HAP-1 (cell line): ENCODE measurements at regions not wholly inside any gene's neighbourhood (a gene's known extent, or its start where the extent isn't known, plus 50 kb on each side); places are given as distances from the start of the nearest gene placed in this dataset.

Experiments used
- DNase-seq, 2 experiments: peaks; one replicate each; pipeline ENCODE4 v3.0.0-alpha.2; 2016 to 2020; ENCODE audit warnings: low spot score in 2 of 2
- H3K27me3 ChIP-seq: fragments of 250-450 bp; sonication (Bioruptor Pico); 2 replicates; pipeline ENCODE4 v1.5.1; 2020; ENCODE audit warnings: low read depth, mild to moderate bottlenecking, moderate library complexity
- H3K36me3 ChIP-seq: fragments of 250-450 bp; sonication (Bioruptor Pico); replicated peaks from 2 replicates; pipeline ENCODE4 v1.5.1; 2020; ENCODE audit warnings: mild to moderate bottlenecking
- H3K4me1 ChIP-seq: fragments of 250-450 bp; sonication (Bioruptor Pico); 2 replicates; pipeline ENCODE4 v1.5.1; 2020; ENCODE audit warnings: mild to moderate bottlenecking
- H3K4me3 ChIP-seq: fragments of 250-450 bp; sonication (Bioruptor Pico); 2 replicates; pipeline ENCODE4 v1.5.1; 2020; ENCODE audit warnings: mild to moderate bottlenecking, moderate library complexity
- H3K9me3 ChIP-seq: fragments of 250-450 bp; sonication (Bioruptor Pico); 2 replicates; pipeline ENCODE4 v1.5.1; 2020; ENCODE audit warnings: mild to moderate bottlenecking, moderate library complexity
- in situ Hi-C: fragments of 300-500 bp; cut with MboI; formaldehyde crosslinking; loops from 3 replicates; pipeline ENCODE4 v1.14.3; 2020; ENCODE audit warnings: low sequenced_read_pairs, inconsistent platforms, mixed read lengths

DNA sequence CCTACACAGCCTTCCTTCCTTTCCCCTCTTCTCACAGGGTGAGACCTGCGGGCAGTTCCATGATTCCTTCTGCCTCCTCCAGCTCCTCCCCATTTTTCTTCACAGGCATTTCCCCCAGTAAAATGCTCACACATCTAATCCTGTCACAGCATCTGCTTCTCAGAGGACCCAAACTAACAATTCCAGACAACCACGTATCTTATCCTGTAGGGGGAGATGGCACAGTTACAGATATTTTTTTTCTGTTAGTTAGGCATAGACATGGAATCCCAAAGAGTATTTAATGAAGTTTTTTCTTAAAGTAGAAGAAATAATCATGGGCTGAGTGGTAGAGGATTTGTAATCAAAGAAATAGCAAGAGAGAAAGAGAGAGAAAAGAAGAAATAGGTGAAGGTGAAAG lies 373.1 kb upstream of the ADAMTS9 start:
- no peaks in the 10 kb centered on the region for H3K36me3 ChIP-seq
- DNase-seq = no peak
- in situ Hi-C loops = no loop called here

DNA sequence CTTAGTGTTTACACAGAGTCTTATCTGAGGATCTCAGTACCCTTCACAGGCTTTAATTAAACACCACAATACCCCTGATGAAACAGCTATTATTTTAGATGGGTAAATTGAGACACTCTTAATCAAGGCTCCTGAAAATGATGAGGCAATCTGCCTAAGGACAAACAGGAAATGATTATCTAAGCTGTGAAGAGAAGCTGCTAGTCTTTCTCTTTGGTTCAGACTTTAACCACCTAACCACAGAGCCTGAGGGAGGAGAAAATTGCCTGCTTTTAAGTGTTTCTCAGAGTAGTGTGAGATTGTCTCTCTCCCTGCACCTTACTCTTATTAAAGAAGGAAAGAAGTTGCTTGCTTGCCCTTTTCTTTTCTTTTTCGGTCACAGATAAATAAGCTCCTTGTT lies 364.3 kb upstream of the ADAMTS9 start:
- DNase-seq = no peak
- H3K9me3 ChIP-seq = no peaks in the 10 kb centered on the region
- in situ Hi-C loops = no loop called here

More for the DNA sequence above, 373.1 kb upstream of the ADAMTS9 start:
- Histone ChIP-seq H3K4me3 (no peak overlapping the region), H3K9me3 (no peaks in the 10 kb centered on the region), H3K4me1 (no peaks in the 10 kb centered on the region), H3K27me3 (0 out of 2 replicates have a peak, but pooled peaks cover 2% of the 10 kb centered on the region)

GRCh38 chr3:65048151-65048550 lies 360.4 kb upstream of the ADAMTS9 start:
- in situ Hi-C loops = no loop called here

More for the DNA sequence above, 364.3 kb upstream of the ADAMTS9 start:
- H3K36me3 ChIP-seq = no peaks in the 10 kb centered on the region
- H3K27me3 ChIP-seq = no peaks in the 10 kb centered on the region
- no peaks in the 10 kb centered on the region for H3K4me1 ChIP-seq
- no peak overlapping the region for H3K4me3 ChIP-seq

DNA sequence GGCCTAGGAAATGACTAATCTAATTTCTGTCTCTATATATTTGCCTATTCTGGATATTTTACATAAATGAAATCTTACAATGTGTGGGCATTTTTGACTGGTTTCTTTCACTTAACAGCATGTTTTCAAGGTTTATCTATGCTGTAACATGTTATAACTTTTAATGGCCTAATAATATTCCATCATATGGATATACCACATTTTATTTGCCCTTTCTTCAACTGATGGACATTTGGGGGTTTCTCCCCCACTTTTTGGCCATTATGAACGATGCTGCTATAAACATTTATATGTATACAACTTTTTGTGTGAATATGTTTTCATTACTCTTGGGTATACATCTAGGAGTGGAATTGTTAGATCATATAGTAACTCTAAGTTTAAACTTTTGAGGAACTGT lies 357.3 kb upstream of the ADAMTS9 start:
- no peaks in the 10 kb centered on the region; the same call in 1 of the 2 replicates for H3K9me3 ChIP-seq
- DNase-seq = no peak
- no peaks in the 10 kb centered on the region for H3K36me3 ChIP-seq
- no peaks in the 10 kb centered on the region for H3K4me1 ChIP-seq
- H3K27me3 ChIP-seq = no peaks in the 10 kb centered on the region
- H3K4me3 ChIP-seq = no peak overlapping the region
- in situ Hi-C loops = no loop called here

More at GRCh38 chr3:65048151-65048550, 360.4 kb upstream of the ADAMTS9 start:
- Histone ChIP-seq H3K27me3 (no peaks in the 10 kb centered on the region), H3K4me1 (no peaks in the 10 kb centered on the region), H3K4me3 (no peak overlapping the region), H3K9me3 (no peaks in the 10 kb centered on the region), H3K36me3 (no peaks in the 10 kb centered on the region)
- no peak for DNase-seq

GRCh38 chr3:65044401-65044800 lies 356.6 kb upstream of the ADAMTS9 start:
- Histone ChIP-seq H3K27me3 (no peaks in the 10 kb centered on the region), H3K4me3 (no peak overlapping the region), H3K9me3 (no peaks in the 10 kb centered on the region; the same call in 1 of the 2 replicates), H3K36me3 (no peaks in the 10 kb centered on the region), H3K4me1 (no peaks in the 10 kb centered on the region)
- no peak for DNase-seq
- in situ Hi-C loops = no loop called here

GRCh38 chr3:65042675-65043074 lies 354.9 kb upstream of the ADAMTS9 start:
- H3K27me3 ChIP-seq = no peaks in the 10 kb centered on the region
- DNase-seq = no peak
- H3K4me1 ChIP-seq = no peaks in the 10 kb centered on the region
- H3K4me3 ChIP-seq = no peak overlapping the region
- H3K36me3 ChIP-seq = no peaks in the 10 kb centered on the region
- no peaks in the 10 kb centered on the region; the same call in 1 of the 2 replicates for H3K9me3 ChIP-seq
- in situ Hi-C loops = no loop called here

- in situ Hi-C loops = no loop called here
- Histone ChIP-seq H3K9me3 (no peaks in the 10 kb centered on the region; the same call in 1 of the 2 replicates), H3K27me3 (no peaks in the 10 kb centered on the region), H3K36me3 (no peaks in the 10 kb centered on the region), H3K4me3 (no peak overlapping the region), H3K4me1 (no peaks in the 10 kb centered on the region)
- DNase-seq = no peak
Measured at GRCh38 chr3:65039754-65040210, 352.0 kb upstream of the ADAMTS9 start.

DNA sequence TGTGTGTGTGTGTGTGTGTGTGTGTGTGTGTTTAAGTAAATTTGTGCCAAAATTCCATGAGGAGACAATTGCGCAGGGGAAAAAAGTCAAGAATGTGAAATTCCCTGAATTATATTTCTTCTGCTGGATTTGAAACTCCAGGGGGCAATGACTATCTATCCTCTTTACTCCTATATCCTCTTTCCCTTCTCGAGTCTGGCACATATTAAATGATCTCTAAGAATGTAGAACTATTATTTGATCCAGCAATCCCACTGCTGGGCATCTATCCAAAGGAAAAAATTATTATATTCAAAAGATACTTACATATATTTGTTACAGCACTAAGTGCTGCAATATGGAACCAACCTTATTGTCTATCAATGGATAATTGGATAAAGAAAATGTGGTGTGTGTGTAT lies 350.1 kb upstream of the ADAMTS9 start:
- no peak for DNase-seq
- no peak overlapping the region for H3K4me3 ChIP-seq
- H3K27me3 ChIP-seq = no peaks in the 10 kb centered on the region
- in situ Hi-C loops = no loop called here
- H3K9me3 ChIP-seq = no peaks in the 10 kb centered on the region; the same call in 1 of the 2 replicates
- H3K4me1 ChIP-seq = no peaks in the 10 kb centered on the region
- no peaks in the 10 kb centered on the region for H3K36me3 ChIP-seq

DNA sequence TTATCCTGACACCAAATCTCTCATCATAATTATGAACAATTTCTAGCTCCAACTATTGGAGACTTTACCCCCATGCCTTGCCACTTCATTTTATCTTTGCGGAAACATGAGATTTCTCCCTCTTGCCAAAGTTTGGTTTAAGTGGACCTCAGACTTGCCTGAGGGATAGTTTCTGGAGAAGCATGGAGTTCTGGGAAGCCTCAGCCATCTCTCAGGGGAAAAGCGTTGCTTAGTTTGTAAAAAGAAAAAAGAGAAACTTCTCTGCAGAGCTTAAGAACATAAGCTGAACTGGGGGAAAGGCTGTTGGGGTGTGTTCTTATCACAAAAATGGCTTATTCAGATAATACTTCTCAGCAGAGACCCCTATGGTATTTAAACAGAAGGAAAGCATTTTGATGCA lies 347.4 kb upstream of the ADAMTS9 start:
- H3K36me3 ChIP-seq = no peaks in the 10 kb centered on the region
- no peaks in the 10 kb centered on the region for H3K27me3 ChIP-seq
- no peak for DNase-seq
- in situ Hi-C loops = no loop called here
- H3K4me3 ChIP-seq = no peak overlapping the region
- H3K9me3 ChIP-seq = no peaks in the 10 kb centered on the region
- H3K4me1 ChIP-seq = no peaks in the 10 kb centered on the region

GRCh38 chr3:65033576-65033975 lies 345.8 kb upstream of the ADAMTS9 start:
- H3K36me3 ChIP-seq = no peaks in the 10 kb centered on the region
- DNase-seq = no peak
- no peak overlapping the region for H3K4me3 ChIP-seq
- no peaks in the 10 kb centered on the region for H3K27me3 ChIP-seq
- no peaks in the 10 kb centered on the region for H3K4me1 ChIP-seq
- no peaks in the 10 kb centered on the region for H3K9me3 ChIP-seq
- in situ Hi-C loops = no loop called here

DNA sequence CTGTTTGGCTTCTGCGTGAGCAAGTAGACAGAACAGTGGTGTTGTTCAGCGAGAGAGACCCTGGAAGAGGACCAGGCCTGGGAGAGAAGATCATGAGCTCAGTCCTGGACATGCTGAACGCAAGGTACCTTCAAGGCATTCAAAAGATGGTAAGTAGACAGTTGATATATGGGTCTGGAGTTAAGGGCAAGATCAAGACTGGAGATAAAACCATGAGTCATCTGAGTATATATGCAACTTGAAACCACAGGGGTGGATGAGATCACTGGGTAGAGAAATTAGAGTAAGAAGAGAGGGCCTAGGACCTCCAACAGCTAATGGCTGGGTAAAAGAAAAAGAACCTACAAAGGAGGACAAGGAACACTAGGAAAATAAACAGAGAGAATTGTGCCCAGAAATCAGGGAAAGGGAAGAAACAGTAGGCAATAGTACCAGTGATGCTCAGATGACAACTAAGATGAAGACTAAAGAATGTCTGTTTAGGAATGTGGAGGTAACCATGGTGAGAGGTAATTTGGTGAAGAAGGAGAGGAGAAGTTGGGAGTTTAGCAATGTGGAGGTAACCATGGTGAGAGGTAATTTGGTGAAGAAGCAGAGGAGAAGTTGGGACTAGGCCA lies 343.2 kb upstream of the ADAMTS9 start:
- no peak overlapping the region for H3K4me3 ChIP-seq
- DNase-seq = no peak
- in situ Hi-C loops = no loop called here

DNA sequence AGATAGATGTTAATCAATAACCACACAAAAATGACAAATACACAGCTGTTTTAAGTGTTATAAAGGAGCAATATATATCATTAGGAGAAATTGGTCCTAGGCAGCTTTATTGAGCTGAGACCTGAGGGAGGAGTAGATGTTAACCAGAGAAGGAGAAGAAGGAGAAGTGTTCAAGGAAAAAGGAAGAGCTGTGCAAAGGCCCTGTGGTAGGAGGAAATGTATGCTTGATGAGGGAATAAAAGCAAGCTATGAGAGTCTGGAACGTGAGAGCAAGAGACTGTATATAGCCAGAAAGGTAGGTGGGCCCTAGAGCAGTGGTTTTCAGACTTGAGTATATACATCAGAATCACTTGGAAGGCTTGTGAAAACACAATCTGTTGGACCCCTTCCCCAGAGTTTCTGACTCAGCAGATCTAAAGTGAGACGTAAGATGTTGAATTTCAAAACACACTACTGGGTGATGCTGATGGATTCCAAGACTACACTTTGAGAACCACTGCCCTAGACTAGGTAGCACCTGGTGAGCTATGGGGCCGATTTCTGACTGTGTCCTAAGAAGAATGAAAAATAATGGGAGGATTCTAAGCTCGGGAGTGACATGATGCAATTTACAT lies 342.3 kb upstream of the ADAMTS9 start:
- in situ Hi-C loops = no loop called here
- Histone ChIP-seq H3K4me1 (no peaks in the 10 kb centered on the region), H3K36me3 (no peaks in the 10 kb centered on the region), H3K27me3 (no peaks in the 10 kb centered on the region), H3K9me3 (no peaks in the 10 kb centered on the region), H3K4me3 (no peak overlapping the region)
- DNase-seq = no peak

More for the DNA sequence above, 343.2 kb upstream of the ADAMTS9 start:
- Histone ChIP-seq H3K27me3 (no peaks in the 10 kb centered on the region), H3K4me1 (no peaks in the 10 kb centered on the region), H3K9me3 (no peaks in the 10 kb centered on the region), H3K36me3 (no peaks in the 10 kb centered on the region)

GRCh38 chr3:65029130-65029529 lies 341.3 kb upstream of the ADAMTS9 start:
- Histone ChIP-seq H3K9me3 (no peaks in the 10 kb centered on the region), H3K27me3 (no peaks in the 10 kb centered on the region), H3K4me1 (no peaks in the 10 kb centered on the region), H3K36me3 (no peaks in the 10 kb centered on the region), H3K4me3 (no peak overlapping the region)
- no peak for DNase-seq
- in situ Hi-C loops = no loop called here

DNA sequence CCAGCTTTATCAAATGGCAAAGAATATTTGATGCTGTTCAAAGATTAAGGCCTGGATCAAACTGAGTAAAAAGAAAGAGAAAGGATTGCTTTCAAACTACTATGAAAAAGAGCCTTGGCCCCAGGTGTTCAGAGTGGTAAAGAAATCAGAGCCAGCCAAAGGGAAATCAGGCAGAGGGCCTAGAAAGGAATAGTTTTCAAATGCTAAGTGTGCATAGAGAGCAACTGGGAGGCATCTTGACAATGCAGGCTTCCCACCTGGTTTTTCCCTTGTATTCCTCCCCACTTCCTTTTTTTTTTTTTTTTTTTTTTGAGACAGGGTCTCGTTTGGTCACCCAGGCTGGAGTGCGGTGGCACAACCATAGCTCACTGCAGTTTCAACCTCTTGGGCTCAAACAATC lies 340.2 kb upstream of the ADAMTS9 start:
- no peaks in the 10 kb centered on the region for H3K36me3 ChIP-seq
- no peaks in the 10 kb centered on the region for H3K9me3 ChIP-seq
- H3K4me1 ChIP-seq = no peaks in the 10 kb centered on the region
- in situ Hi-C loops = no loop called here
- no peak overlapping the region for H3K4me3 ChIP-seq
- no peaks in the 10 kb centered on the region for H3K27me3 ChIP-seq
- DNase-seq = no peak
